Activated T-helper 17 cell treated with anti-CD3 and anti-CD28 coated beads, Interleukin-2, amount 50 U/mL, for 72 hours (primary cell): ENCODE measurements at regions not wholly inside any gene's neighbourhood (a gene's known extent, or its start where the extent isn't known, plus 50 kb on each side); places are given as distances from the start of the nearest gene placed in this dataset.

Experiments used
- ATAC-seq: fragments of 150-1000 bp; cut with Tn5 transposase; replicated peaks from 2 replicates; pipeline ENCODE4 v1.10.0; 2021; ENCODE audit warnings: mild to moderate bottlenecking, moderate library complexity
- H3K27ac Mint-ChIP-seq: one replicate; pipeline ENCODE4 v1.8.0; 2022; ENCODE audit warnings: mixed read lengths
- H3K27me3 Mint-ChIP-seq: one replicate; pipeline ENCODE4 v1.8.0; 2022; ENCODE audit warnings: mixed read lengths
- H3K36me3 Mint-ChIP-seq: one replicate; pipeline ENCODE4 v1.8.0; 2022; ENCODE audit warnings: low read depth, mild to moderate bottlenecking, mixed read lengths
- H3K4me1 Mint-ChIP-seq: one replicate; pipeline ENCODE4 v1.8.0; 2022; ENCODE audit warnings: mixed read lengths
- H3K4me3 Mint-ChIP-seq: one replicate; pipeline ENCODE4 v1.8.0; 2022; ENCODE audit warnings: mild to moderate bottlenecking, mixed read lengths
- H3K9me3 Mint-ChIP-seq: one replicate; pipeline ENCODE4 v1.8.0; 2022; ENCODE audit warnings: mixed read lengths

DNA sequence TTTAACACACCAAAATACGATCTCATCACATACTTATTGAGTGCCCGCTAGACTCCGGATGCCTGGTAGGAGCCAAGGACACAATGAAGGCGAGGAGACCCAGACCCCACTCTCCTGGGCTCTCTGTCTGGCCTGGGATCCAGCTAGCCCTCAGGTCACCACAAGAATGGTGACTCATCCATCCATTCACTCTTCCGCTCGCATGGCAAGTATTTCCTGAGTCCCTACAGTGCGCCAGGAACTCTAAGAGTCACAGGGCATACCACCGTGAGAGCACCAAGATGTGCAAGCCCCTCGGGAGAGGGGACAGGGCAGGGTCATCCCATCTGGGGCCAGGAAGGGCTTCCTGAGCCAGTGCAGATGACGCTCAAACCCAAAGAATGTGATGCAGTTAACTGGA lies 101.6 kb upstream of the PRR20G start:
- H3K9me3 Mint-ChIP-seq = no peaks in the 10 kb centered on the region
- no peaks in the 10 kb centered on the region for H3K4me1 Mint-ChIP-seq
- no peak for ATAC-seq
- no peaks in the 10 kb centered on the region for H3K36me3 Mint-ChIP-seq
- H3K4me3 Mint-ChIP-seq = no peak overlapping the region
- peaks cover 18% of the 10 kb centered on the region for H3K27me3 Mint-ChIP-seq
- no peak overlapping the region for H3K27ac Mint-ChIP-seq

DNA sequence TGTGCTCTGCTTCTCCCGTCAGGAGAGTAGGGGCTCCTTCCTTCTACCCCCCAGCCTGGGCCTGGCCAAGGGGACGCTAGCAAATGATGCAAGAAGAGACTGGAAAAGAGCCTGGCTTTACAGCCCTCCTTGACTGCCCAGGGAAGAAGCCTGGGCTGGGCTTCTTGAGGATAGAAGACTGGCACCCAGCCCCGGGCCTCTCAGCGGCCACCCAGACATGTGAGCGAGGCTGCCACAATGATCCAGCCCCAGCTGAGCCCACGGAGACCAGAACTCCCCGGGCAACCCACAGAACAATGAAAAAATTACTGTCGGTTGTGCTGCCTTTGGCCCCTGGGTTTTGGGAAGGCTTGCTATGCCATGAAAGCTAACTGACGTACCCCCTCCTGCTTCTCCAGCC lies 100.6 kb upstream of the PRR20G start:
- H3K36me3 Mint-ChIP-seq = no peaks in the 10 kb centered on the region
- H3K9me3 Mint-ChIP-seq = no peaks in the 10 kb centered on the region
- no peaks in the 10 kb centered on the region for H3K4me1 Mint-ChIP-seq
- no peak overlapping the region for H3K27ac Mint-ChIP-seq
- peaks cover 17% of the 10 kb centered on the region for H3K27me3 Mint-ChIP-seq
- no peak overlapping the region for H3K4me3 Mint-ChIP-seq
- no peak for ATAC-seq

DNA sequence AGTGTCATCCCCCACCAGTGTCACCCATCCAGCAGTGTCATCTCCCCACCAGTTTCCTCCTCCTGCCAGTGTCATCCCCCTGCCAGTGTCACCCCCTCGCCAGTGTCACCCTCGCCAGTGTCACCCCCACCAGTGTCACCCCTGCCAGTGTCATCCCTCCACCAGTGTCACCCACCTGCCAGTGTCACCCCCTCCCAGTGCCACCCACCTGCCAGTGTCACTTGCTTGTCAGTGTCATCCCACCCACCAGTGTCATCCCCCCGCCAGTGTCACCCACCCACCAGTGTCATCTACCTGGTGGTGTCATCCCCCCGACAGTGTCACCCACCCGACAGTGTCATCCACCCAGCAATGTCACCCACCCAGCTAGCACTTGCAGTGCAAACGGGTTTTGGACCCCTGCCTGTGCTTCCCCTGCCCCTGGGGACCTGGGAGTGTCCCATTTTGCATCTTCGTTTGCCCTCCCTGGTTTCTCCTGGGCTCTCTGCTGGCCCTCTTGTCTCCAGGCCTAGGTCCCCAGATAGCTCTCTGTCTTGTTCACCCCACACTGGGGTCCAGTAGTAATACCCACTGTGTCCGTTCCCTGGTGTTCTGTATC lies 99.8 kb upstream of the PRR20G start:
- H3K27ac Mint-ChIP-seq = no peak overlapping the region
- H3K27me3 Mint-ChIP-seq = peaks cover 22% of the 10 kb centered on the region
- H3K9me3 Mint-ChIP-seq = no peaks in the 10 kb centered on the region
- H3K36me3 Mint-ChIP-seq = no peaks in the 10 kb centered on the region
- no peaks in the 10 kb centered on the region for H3K4me1 Mint-ChIP-seq
- H3K4me3 Mint-ChIP-seq = no peak overlapping the region
- ATAC-seq = no peak

DNA sequence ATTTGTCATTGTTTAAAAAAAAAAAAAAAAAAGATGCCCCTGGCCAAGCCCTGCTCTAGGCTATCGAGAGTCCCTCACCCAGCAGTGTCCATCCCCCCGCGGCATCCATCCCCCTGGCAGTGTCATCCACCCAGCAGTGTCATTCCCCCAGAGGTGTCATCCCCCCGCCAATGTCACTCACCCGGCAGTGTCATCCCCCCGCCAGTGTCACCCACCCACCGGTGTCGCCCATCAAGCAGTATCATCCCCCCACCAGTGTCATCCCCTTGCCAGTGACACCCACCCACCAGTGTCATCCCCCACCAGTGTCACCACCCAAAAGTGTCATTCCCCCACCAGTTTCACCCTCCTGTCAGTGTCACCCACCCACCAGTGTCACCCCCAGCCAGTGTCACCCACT lies 99.3 kb upstream of the PRR20G start:
- Mint-ChIP-seq H3K27ac (no peak overlapping the region), H3K27me3 (peaks cover 22% of the 10 kb centered on the region), H3K4me1 (no peaks in the 10 kb centered on the region), H3K36me3 (no peaks in the 10 kb centered on the region), H3K4me3 (no peak overlapping the region), H3K9me3 (no peaks in the 10 kb centered on the region)
- no peak for ATAC-seq

DNA sequence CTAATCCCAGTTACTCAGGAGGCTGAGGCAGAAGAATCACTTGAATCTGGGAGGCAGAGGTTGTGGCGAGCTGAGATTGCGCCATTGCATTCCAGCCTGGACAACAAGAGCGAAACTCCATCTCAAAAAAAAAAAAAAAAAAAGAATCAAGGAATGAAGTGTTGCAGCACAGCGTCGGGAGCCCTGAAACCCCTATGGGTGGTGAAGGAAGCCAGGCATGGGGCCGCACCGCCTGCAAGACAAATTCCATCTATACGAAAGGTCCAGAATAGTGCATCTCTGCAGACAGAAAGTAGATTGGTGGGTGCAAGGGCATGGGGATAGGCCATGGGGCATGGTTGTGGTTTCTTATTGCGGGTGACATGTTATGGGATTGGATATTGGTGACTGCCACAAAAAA lies 98.6 kb upstream of the PRR20G start:
- Mint-ChIP-seq H3K4me3 (no peak overlapping the region), H3K27me3 (peaks cover 22% of the 10 kb centered on the region), H3K27ac (no peak overlapping the region), H3K36me3 (no peaks in the 10 kb centered on the region), H3K4me1 (no peaks in the 10 kb centered on the region), H3K9me3 (no peaks in the 10 kb centered on the region)
- ATAC-seq = no peak

DNA sequence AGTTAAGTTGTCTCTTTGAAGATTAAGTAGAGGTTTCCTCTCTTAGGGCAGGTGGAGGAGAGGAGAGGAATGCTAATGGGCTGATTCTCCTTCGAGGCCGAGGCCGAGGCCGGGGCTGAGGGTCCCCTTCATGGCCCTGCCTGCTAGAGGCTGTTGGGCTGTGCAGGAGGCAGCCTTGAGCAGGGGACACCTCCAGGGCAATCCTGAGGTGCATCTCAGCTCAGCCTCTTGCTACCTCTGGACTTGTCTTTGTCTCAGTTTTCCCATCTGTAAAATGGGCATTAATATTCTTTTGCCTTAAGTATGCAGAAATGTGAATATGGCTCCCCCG lies 97.7 kb upstream of the PRR20G start:
- Mint-ChIP-seq H3K9me3 (no peaks in the 10 kb centered on the region), H3K27me3 (peaks cover 25% of the 10 kb centered on the region), H3K27ac (no peak overlapping the region), H3K4me3 (no peak overlapping the region), H3K36me3 (no peaks in the 10 kb centered on the region), H3K4me1 (no peaks in the 10 kb centered on the region)
- no peak for ATAC-seq

DNA sequence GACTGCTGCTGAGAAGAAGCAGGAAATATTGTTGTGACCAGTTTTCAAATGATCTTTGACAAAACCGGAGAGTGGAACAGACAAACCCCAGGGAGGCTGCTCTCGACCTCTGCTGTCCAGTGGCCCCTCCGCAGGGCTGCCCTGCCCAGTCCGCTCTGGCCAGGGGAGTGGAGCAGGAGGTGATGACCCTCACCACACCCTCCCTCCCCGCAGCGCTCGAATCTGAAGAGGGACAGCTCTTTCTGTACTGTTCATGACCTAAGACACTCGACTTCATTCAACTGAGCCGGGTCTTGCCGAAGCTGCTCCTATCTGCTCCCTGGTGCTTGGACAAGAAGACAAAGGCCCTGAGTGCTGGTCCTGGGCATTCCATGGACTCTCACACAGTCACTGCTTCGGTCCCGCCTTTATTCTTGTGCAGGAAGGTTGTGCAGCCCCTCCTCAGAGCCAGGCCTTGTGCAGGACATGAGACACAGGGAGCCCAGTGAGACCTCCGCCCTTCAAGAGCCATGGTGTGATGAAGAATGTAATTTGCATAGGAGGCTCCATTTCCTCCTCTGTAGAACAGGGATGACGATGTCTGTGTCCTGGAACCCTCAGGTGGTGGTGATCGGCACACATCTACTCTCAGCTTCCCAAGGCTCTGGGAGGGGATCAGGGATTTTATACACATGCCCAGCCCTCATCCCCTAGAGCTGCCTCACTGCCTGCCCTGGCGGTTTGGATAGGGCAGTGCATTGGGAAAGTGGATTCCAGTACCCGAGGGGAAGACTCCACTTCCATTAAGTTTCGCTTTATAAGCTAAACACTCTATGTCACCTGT lies 97.1 kb upstream of the PRR20G start:
- H3K4me3 Mint-ChIP-seq = no peak overlapping the region
- H3K27me3 Mint-ChIP-seq = peaks cover 23% of the 10 kb centered on the region
- no peaks in the 10 kb centered on the region for H3K9me3 Mint-ChIP-seq
- no peaks in the 10 kb centered on the region for H3K36me3 Mint-ChIP-seq
- no peaks in the 10 kb centered on the region for H3K4me1 Mint-ChIP-seq
- no peak overlapping the region for H3K27ac Mint-ChIP-seq
- no peak for ATAC-seq

DNA sequence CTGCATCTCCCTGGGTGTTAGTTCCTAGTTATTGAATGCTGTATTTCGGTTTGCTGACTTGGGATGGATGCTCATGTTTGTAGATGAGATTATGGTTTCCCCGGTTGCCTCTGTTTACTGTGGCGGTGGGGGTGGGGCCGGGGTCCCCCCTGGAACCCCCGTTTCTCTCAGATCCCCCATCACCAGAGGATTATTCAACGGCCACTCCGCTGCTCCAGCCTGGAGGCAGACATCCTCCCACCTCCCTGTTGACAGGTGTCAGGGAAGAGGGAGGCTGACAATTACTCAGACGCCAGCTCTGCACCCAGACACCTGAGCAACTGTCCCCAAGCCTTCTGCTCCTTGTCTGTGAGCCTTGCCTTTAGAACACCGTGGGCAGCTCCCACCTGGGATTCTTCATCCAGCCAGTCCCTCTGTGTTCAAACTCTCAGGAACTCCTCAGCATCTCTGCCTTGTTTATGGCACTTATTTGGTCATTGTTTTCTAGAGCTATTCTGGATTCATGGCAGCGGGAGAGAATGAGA lies 95.9 kb upstream of the PRR20G start:
- Mint-ChIP-seq H3K27ac (no peak overlapping the region), H3K27me3 (peaks cover 20% of the 10 kb centered on the region), H3K36me3 (no peaks in the 10 kb centered on the region), H3K4me1 (no peaks in the 10 kb centered on the region), H3K9me3 (no peaks in the 10 kb centered on the region), H3K4me3 (no peak overlapping the region)
- ATAC-seq = no peak

DNA sequence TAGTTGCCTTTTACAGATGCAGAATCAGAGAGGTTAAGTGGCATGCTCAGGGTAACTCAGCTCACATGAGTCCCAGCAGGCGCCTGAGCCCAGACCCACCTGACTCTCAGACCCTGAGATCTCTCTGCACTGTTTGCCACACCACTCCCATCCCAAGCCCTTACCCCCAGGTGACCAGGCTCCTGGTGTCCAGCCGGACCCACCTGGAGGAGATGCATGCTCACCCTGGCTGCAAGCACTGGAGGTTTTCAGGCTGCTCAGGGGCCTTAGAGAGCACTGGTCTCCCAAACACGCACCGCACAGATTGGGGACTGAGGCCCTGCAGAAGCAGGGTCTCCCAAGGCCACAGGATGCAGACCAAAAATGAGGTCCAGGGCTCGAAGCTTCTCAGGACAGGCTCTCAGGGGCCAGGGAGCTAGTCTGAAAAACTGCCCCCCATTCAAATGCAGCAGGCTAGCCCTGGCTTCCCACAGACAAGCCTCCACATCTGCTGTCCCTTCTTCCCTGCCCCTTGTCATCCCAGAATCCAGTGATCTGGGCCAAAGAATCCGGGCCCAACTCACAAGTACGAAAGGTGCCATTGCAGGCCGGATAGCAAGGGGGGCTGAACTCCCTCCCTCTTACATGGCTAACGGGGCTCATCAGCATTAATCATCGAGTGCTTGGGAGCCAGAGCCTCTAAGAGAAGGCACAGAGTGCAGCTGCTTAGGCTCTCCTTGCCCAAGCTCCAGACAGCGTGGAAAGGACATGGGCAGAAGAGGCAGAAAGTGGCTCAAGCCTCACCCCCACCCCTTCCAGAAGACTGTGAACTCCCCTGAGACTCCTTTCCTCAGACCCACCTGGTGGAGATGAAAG lies 90.2 kb upstream of the PRR20G start:
- H3K4me3 Mint-ChIP-seq = no peak overlapping the region

DNA sequence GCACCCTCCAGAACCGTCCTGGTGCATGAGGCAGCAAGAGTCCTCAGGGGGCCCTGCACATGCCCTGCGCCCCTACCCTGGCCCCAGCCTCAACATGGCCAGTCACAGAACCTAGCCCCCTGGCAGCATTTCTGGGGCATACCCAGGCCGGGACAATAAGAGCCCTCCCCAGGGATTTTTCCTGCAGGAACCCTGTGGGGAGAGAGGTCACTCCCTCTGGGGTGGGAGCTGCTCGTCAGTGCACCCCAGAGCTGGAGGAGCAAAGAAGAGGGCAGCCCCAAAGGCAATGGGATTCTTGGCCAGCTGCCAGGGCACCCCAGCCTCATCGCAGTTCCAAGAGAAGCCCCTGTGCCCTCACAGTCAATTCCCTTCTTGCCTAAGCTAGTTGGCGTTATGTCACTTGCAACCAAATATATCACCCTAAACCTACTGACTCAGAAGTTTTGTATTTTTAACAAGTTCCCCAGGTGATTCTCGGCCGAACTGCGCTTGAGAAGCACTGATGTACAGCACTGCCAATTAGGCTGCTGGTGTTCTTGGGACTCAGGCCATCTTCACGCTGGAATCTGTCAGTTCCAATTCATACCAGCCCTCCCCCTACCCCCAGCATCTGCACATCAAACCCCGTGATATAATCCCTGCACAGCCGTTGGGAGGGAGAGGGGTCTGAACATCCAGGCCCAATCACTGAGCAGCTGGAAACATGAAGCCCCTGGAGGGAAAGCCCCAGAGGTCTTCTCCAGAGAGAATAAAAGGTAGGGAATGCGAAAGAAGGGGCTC lies 87.5 kb upstream of the PRR20G start:
- Mint-ChIP-seq H3K36me3 (no peaks in the 10 kb centered on the region), H3K9me3 (no peaks in the 10 kb centered on the region), H3K4me3 (no peak overlapping the region), H3K27me3 (peaks cover 9% of the 10 kb centered on the region), H3K27ac (no peak overlapping the region), H3K4me1 (no peaks in the 10 kb centered on the region)
- no peak for ATAC-seq

More for the DNA sequence above, 90.2 kb upstream of the PRR20G start:
- no peaks in the 10 kb centered on the region for H3K4me1 Mint-ChIP-seq
- H3K9me3 Mint-ChIP-seq = no peaks in the 10 kb centered on the region
- no peaks in the 10 kb centered on the region for H3K36me3 Mint-ChIP-seq
- H3K27me3 Mint-ChIP-seq = peaks cover 8% of the 10 kb centered on the region
- ATAC-seq = no peak
- H3K27ac Mint-ChIP-seq = no peak overlapping the region

DNA sequence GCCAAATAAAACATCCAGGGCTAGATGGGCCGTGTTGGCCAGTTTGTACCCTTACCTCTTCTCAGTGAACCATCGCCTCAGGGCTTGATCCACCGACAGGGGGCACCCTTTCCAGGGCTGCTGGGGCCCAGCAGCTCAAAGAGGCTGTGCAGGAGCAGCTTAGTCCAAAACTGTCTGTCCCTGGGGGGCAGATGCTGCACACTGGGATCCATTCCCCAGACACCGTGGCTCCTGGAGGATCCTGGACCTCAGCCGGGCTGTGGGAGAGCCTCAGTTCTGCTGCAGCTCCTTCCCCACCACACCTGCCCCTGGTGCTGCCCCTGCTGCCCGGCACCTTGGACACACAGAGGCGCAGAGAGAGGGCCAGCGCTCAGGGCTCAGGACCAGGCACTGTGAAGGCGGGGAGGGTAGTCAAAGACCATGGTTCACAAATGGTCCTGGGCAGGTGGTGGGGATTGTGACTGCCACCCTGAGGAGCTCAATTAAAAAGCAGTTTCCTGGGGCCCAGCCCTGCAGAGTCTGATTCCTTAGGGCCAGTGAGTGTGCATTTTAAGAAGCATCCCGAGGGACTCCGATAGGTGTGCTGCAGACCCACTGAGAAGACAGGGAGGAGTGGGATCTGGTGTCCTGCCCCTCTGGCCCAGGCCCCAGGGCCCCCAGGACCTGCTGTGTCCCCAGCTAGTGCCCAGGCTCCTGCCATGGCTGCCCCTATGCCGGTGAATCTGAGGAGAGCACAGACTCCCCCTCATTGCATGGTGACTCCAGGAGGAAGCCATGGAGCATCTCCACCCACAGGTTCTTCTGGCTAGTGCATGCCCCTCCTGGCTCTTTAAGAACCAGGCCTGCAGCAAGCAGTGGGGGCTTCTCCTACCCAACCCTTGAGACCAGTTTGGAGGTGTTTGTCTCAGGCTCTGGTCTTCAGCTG lies 86.5 kb upstream of the PRR20G start:
- Mint-ChIP-seq H3K27me3 (peaks cover 12% of the 10 kb centered on the region), H3K4me1 (no peaks in the 10 kb centered on the region), H3K9me3 (no peaks in the 10 kb centered on the region), H3K4me3 (no peak overlapping the region), H3K36me3 (no peaks in the 10 kb centered on the region), H3K27ac (no peak overlapping the region)
- ATAC-seq = no peak

DNA sequence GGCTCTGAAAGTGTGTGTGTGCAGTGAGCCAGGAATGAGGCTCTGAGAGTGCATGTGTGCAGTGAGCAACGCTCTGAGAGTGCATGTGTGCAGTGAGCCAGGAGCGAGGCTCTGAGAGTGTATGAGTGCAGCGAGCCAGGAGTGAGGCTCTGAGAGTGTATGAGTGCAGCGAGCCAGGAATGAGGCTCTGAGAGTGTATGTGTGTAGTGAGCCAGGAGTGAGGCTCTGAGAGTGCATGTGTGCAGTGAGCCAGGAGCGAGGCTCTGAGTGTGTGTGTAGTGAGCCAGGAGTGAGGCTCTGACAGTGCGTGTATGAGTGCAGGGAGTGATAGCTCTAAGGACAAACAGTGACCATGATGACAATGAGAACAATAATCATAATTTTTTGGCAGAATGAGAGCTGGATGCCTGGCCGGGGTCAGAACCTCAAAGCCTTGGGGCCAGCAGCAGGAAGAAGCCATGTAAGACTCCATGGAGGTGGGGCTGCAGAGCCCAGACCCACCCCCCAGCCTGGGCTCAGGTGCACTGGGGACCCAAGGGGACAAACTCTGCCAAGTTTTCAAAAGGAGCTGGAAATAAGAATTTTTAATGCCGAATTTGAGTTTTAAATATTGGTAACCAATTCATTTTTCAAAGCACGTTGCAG lies 85.7 kb upstream of the PRR20G start:
- no peaks in the 10 kb centered on the region for H3K9me3 Mint-ChIP-seq
- H3K36me3 Mint-ChIP-seq = no peaks in the 10 kb centered on the region
- H3K4me1 Mint-ChIP-seq = no peaks in the 10 kb centered on the region
- no peak for ATAC-seq
- H3K27me3 Mint-ChIP-seq = peaks cover 9% of the 10 kb centered on the region
- H3K27ac Mint-ChIP-seq = no peak overlapping the region
- no peak overlapping the region for H3K4me3 Mint-ChIP-seq

DNA sequence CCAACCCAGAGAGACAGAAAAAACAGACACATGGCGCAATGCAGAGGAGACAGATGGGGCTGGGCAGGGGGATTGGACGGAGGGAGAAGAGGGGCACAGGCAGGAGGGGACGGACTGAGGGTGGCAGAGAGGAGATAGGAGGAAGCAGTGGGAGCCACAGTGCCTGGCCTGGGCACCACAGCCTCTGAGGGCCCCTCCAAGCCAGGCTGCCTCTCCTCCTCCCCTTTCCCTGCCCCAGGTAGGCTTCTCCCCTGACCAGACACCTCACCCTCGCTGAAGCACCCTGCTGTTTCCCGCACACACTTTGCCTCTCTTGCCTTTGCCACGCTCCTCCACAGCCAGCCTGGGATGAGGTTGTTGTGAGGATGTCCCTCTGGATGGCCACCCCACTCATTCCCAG lies 84.0 kb upstream of the PRR20G start:
- Mint-ChIP-seq H3K4me3 (no peak overlapping the region), H3K36me3 (no peaks in the 10 kb centered on the region), H3K9me3 (no peaks in the 10 kb centered on the region)

More for the DNA sequence above, 84.0 kb upstream of the PRR20G start:
- no peak for ATAC-seq
- Mint-ChIP-seq H3K4me1 (no peaks in the 10 kb centered on the region), H3K27ac (no peak overlapping the region), H3K27me3 (peaks cover 15% of the 10 kb centered on the region)
